ENCODE measurements at regions not wholly inside any gene's neighbourhood (a gene's known extent, or its start where the extent isn't known, plus 50 kb on each side); places are given as distances from the start of the nearest gene placed in this dataset.

DNA sequence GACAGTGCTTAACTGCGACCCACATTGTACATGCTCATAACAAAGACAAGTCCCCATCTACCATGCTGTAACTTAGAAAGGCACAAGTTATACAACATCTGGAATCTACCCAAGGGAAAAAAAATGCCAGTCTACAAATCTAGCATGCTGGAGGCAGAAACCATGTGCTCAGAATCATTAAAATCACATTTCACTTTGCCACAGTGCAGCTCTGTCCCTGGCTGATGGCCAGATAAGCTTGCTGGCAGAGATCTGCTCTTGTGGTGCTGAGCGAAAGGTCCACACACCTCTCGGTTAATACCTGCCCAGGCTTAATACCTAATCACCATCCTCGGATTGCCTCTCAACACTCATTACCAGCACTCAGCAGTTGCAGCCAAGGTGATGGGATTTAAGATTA, 74.1 kb upstream of the UQCRFS1 start:
- POLR2A ChIA-PET: no interaction called here
- Histone ChIP-seq H3K4me2 (ENCODE audit: low read length) (no peak overlapping the region), H3K9me2 (ENCODE audit: insufficient read depth, low read length) (no peaks in the 10 kb centered on the region), H3K36me3 (ENCODE audit: insufficient read depth, low read length) (no peaks in the 10 kb centered on the region), H4K20me1 (ENCODE audit: insufficient read depth, low read length) (no peaks in the 10 kb centered on the region), H3K79me2 (ENCODE audit: insufficient read depth, low read depth, low read length) (no peaks in the 10 kb centered on the region), H2AFZ (ENCODE audit: low read length) (no peak overlapping the region), H3K9me3 (ENCODE audit: low read length) (no peaks in the 10 kb centered on the region), H3K4me1 (ENCODE audit: insufficient read depth, low read length, poor library complexity, severe bottlenecking) (no peaks in the 10 kb centered on the region), H3K4me3 (ENCODE audit: low read depth, low read length, poor library complexity, severe bottlenecking) (no peak overlapping the region), H3K27ac (ENCODE audit: low read depth, low read length, poor library complexity, severe bottlenecking) (no peak overlapping the region)
- TF ChIP-seq EZH2phosphoT487 (IDR thresholded peaks at IDR 0.05; ENCODE audit: borderline replicate concordance, low read depth, low read length): no peak
- TF ChIP-seq, protein P1, sequence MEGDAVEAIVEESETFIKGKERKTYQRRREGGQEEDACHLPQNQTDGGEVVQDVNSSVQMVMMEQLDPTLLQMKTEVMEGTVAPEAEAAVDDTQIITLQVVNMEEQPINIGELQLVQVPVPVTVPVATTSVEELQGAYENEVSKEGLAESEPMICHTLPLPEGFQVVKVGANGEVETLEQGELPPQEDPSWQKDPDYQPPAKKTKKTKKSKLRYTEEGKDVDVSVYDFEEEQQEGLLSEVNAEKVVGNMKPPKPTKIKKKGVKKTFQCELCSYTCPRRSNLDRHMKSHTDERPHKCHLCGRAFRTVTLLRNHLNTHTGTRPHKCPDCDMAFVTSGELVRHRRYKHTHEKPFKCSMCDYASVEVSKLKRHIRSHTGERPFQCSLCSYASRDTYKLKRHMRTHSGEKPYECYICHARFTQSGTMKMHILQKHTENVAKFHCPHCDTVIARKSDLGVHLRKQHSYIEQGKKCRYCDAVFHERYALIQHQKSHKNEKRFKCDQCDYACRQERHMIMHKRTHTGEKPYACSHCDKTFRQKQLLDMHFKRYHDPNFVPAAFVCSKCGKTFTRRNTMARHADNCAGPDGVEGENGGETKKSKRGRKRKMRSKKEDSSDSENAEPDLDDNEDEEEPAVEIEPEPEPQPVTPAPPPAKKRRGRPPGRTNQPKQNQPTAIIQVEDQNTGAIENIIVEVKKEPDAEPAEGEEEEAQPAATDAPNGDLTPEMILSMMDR (conservative IDR thresholded peaks at IDR 0.05; ENCODE audit: low read length): no peak
- no TSS peak for BruUV-seq (replicated peaks)
- DNase-seq (ENCODE audit: low spot score): no peak
- CTCF ChIA-PET (ENCODE audit: unreplicated experiment): no interaction called here
- intact Hi-C loops (cut with micrococcal nuclease; ENCODE audit: unreplicated experiment): no loop called here

DNA sequence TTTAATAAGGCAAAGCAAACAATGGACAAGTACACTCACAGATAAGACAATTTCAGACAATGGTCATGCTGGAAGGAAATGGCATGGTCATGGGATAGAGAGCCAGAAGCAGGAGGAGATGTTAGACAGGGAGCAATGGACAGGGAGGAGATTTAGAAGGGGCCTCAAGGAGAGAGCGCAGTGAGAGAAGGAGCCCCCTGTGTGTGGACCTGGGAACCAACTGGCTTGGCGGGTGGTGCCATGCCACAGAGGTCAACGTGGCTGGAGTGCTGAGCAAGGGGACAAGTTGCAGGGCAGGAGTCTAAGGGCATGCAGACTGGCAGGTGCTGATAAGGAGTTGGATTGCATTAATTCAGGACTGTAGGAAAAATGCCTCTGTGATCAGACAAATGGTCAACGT, 75.3 kb upstream of the UQCRFS1 start:
- Histone ChIP-seq H3K4me3 (ENCODE audit: low read depth, low read length, poor library complexity, severe bottlenecking) (no peak overlapping the region), H3K4me1 (ENCODE audit: insufficient read depth, low read length, poor library complexity, severe bottlenecking) (no peaks in the 10 kb centered on the region), H2AFZ (ENCODE audit: low read length) (no peak overlapping the region), H4K20me1 (ENCODE audit: insufficient read depth, low read length) (no peaks in the 10 kb centered on the region), H3K9me3 (ENCODE audit: low read length) (no peaks in the 10 kb centered on the region), H3K9me2 (ENCODE audit: insufficient read depth, low read length) (no peaks in the 10 kb centered on the region), H3K27ac (ENCODE audit: low read depth, low read length, poor library complexity, severe bottlenecking) (no peak overlapping the region), H3K4me2 (ENCODE audit: low read length) (no peak overlapping the region), H3K79me2 (ENCODE audit: insufficient read depth, low read depth, low read length) (no peaks in the 10 kb centered on the region), H3K36me3 (ENCODE audit: insufficient read depth, low read length) (no peaks in the 10 kb centered on the region)
- DNase-seq (ENCODE audit: low spot score): no peak
- POLR2A ChIA-PET: interaction anchor here (0.6 kb wide), 1 partner anchor 1369 kb away, joined by 3 read pairs; no protein-coding TSS in a partner anchor
- CTCF ChIA-PET (ENCODE audit: unreplicated experiment): no interaction called here
- no TSS peak for BruUV-seq (replicated peaks)
- no peak for TF ChIP-seq EZH2phosphoT487 (IDR thresholded peaks at IDR 0.05; ENCODE audit: borderline replicate concordance, low read depth, low read length)
- TF ChIP-seq, protein P1 (conservative IDR thresholded peaks at IDR 0.05; ENCODE audit: low read length): no peak
- intact Hi-C loops (cut with micrococcal nuclease; ENCODE audit: unreplicated experiment): no loop called here

DNA sequence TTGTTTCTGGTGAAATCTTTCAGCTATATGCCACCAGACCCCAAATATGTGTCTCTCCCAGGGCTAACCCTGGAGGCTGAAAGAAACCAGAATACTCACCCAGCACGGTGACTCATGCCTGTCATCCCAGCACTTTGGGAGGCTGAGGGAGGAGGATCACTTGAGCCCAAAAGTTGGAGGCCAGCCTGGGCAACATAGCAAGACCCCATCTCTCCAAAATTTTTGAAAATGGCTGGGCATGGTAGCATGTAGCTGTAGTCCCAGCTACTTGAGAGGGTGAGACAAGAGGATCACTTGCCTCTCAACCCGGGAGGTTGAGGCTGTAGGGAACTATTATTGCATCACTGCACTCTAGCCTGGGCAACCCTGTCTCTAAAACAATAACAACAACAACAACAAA, 76.1 kb upstream of the UQCRFS1 start:
- no peaks in the 10 kb centered on the region for H4K20me1 ChIP-seq (ENCODE audit: insufficient read depth, low read length)
- POLR2A ChIA-PET: no interaction called here
- no peak overlapping the region for H3K4me2 ChIP-seq (ENCODE audit: low read length)
- no peaks in the 10 kb centered on the region for H3K9me3 ChIP-seq (ENCODE audit: low read length)
- H3K27ac ChIP-seq (ENCODE audit: low read depth, low read length, poor library complexity, severe bottlenecking): no peak overlapping the region
- BruUV-seq (replicated peaks): no TSS peak
- CTCF ChIA-PET (ENCODE audit: unreplicated experiment): no interaction called here
- DNase-seq (ENCODE audit: low spot score): no peak
- H3K79me2 ChIP-seq (ENCODE audit: insufficient read depth, low read depth, low read length): no peaks in the 10 kb centered on the region
- no peak overlapping the region for H3K4me3 ChIP-seq (ENCODE audit: low read depth, low read length, poor library complexity, severe bottlenecking)
- no peaks in the 10 kb centered on the region for H3K9me2 ChIP-seq (ENCODE audit: insufficient read depth, low read length)
- no peaks in the 10 kb centered on the region for H3K36me3 ChIP-seq (ENCODE audit: insufficient read depth, low read length)
- no peaks in the 10 kb centered on the region for H3K4me1 ChIP-seq (ENCODE audit: insufficient read depth, low read length, poor library complexity, severe bottlenecking)
- H2AFZ ChIP-seq (ENCODE audit: low read length): no peak overlapping the region
- intact Hi-C loops (cut with micrococcal nuclease; ENCODE audit: unreplicated experiment): no loop called here
- TF ChIP-seq, protein P1 (conservative IDR thresholded peaks at IDR 0.05; ENCODE audit: low read length): no peak
